ENCODE measurements at regions not wholly inside any gene's neighbourhood (a gene's known extent, or its start where the extent isn't known, plus 50 kb on each side); places are given as distances from the start of the nearest gene placed in this dataset.

GRCh38 chr6:40098774-40099173, 164.5 kb upstream of the MOCS1 start:
- no peaks in the 10 kb centered on the region for H3K27me3 Mint-ChIP-seq (ENCODE audit: low read depth)
- H3K27ac Mint-ChIP-seq = no peak overlapping the region
- intact Hi-C loops (cut with micrococcal nuclease) = no loop called here
- H3K9me3 Mint-ChIP-seq = no peaks in the 10 kb centered on the region
- H3K36me3 Mint-ChIP-seq (ENCODE audit: low read depth) = no peaks in the 10 kb centered on the region
- no peak for DNase-seq (ENCODE audit: low spot score)
- H3K4me1 Mint-ChIP-seq (ENCODE audit: low read depth) = no peaks in the 10 kb centered on the region
- H3K4me3 Mint-ChIP-seq (ENCODE audit: low read depth) = no peak overlapping the region

GRCh38 chr6:40097590-40097989, 163.3 kb upstream of the MOCS1 start:
- H3K4me1 Mint-ChIP-seq (ENCODE audit: low read depth) = no peaks in the 10 kb centered on the region
- intact Hi-C loops (cut with micrococcal nuclease) = no loop called here
- H3K9me3 Mint-ChIP-seq = no peaks in the 10 kb centered on the region
- no peaks in the 10 kb centered on the region for H3K36me3 Mint-ChIP-seq (ENCODE audit: low read depth)
- no peaks in the 10 kb centered on the region for H3K27me3 Mint-ChIP-seq (ENCODE audit: low read depth)
- DNase-seq (ENCODE audit: low spot score) = no peak
- H3K27ac Mint-ChIP-seq = no peak overlapping the region
- no peak overlapping the region for H3K4me3 Mint-ChIP-seq (ENCODE audit: low read depth)

GRCh38 chr6:40083141-40083920, 149.1 kb upstream of the MOCS1 start:
- no peaks in the 10 kb centered on the region for H3K27me3 Mint-ChIP-seq (ENCODE audit: low read depth)
- no peaks in the 10 kb centered on the region for H3K9me3 Mint-ChIP-seq
- intact Hi-C loops (cut with micrococcal nuclease) = no loop called here
- H3K4me3 Mint-ChIP-seq (ENCODE audit: low read depth) = no peak overlapping the region
- no peak for DNase-seq (ENCODE audit: low spot score)
- H3K4me1 Mint-ChIP-seq (ENCODE audit: low read depth) = no peaks in the 10 kb centered on the region
- no peak overlapping the region for H3K27ac Mint-ChIP-seq
- no peaks in the 10 kb centered on the region for H3K36me3 Mint-ChIP-seq (ENCODE audit: low read depth)

GRCh38 chr6:40082278-40083043, 148.2 kb upstream of the MOCS1 start:
- Mint-ChIP-seq H3K4me3 (ENCODE audit: low read depth) (no peak overlapping the region), H3K27ac (no peak overlapping the region), H3K4me1 (ENCODE audit: low read depth) (no peaks in the 10 kb centered on the region), H3K27me3 (ENCODE audit: low read depth) (no peaks in the 10 kb centered on the region), H3K36me3 (ENCODE audit: low read depth) (no peaks in the 10 kb centered on the region), H3K9me3 (no peaks in the 10 kb centered on the region)
- intact Hi-C loops (cut with micrococcal nuclease) = no loop called here
- no peak for DNase-seq (ENCODE audit: low spot score)

- Mint-ChIP-seq H3K9me3 (no peaks in the 10 kb centered on the region), H3K27me3 (ENCODE audit: low read depth) (no peaks in the 10 kb centered on the region), H3K4me3 (ENCODE audit: low read depth) (no peak overlapping the region), H3K36me3 (ENCODE audit: low read depth) (no peaks in the 10 kb centered on the region), H3K27ac (no peak overlapping the region), H3K4me1 (ENCODE audit: low read depth) (no peaks in the 10 kb centered on the region)
- DNase-seq (ENCODE audit: low spot score) = no peak
- intact Hi-C loops (cut with micrococcal nuclease) = no loop called here
Measured at GRCh38 chr6:40077736-40078135, 143.5 kb upstream of the MOCS1 start.

GRCh38 chr6:40077315-40077714, 143.1 kb upstream of the MOCS1 start:
- H3K36me3 Mint-ChIP-seq (ENCODE audit: low read depth) = no peaks in the 10 kb centered on the region
- no peaks in the 10 kb centered on the region for H3K9me3 Mint-ChIP-seq
- no peak for DNase-seq (ENCODE audit: low spot score)
- intact Hi-C loops (cut with micrococcal nuclease) = no loop called here
- no peak overlapping the region for H3K4me3 Mint-ChIP-seq (ENCODE audit: low read depth)
- H3K27me3 Mint-ChIP-seq (ENCODE audit: low read depth) = no peaks in the 10 kb centered on the region
- H3K4me1 Mint-ChIP-seq (ENCODE audit: low read depth) = no peaks in the 10 kb centered on the region
- H3K27ac Mint-ChIP-seq = no peak overlapping the region

- no peak for DNase-seq (ENCODE audit: low spot score)
- no peak overlapping the region for H3K27ac Mint-ChIP-seq
- H3K9me3 Mint-ChIP-seq = no peaks in the 10 kb centered on the region
- no peaks in the 10 kb centered on the region for H3K27me3 Mint-ChIP-seq (ENCODE audit: low read depth)
- no peak overlapping the region for H3K4me3 Mint-ChIP-seq (ENCODE audit: low read depth)
- intact Hi-C loops (cut with micrococcal nuclease) = no loop called here
- no peaks in the 10 kb centered on the region for H3K4me1 Mint-ChIP-seq (ENCODE audit: low read depth)
- H3K36me3 Mint-ChIP-seq (ENCODE audit: low read depth) = no peaks in the 10 kb centered on the region
Measured at GRCh38 chr6:40075056-40075590, 140.9 kb upstream of the MOCS1 start.

GRCh38 chr6:40074306-40075055, 140.2 kb upstream of the MOCS1 start:
- Mint-ChIP-seq H3K4me3 (ENCODE audit: low read depth) (no peak overlapping the region), H3K27ac (no peak overlapping the region), H3K36me3 (ENCODE audit: low read depth) (no peaks in the 10 kb centered on the region), H3K27me3 (ENCODE audit: low read depth) (no peaks in the 10 kb centered on the region), H3K4me1 (ENCODE audit: low read depth) (no peaks in the 10 kb centered on the region), H3K9me3 (no peaks in the 10 kb centered on the region)
- intact Hi-C loops (cut with micrococcal nuclease) = no loop called here
- no peak for DNase-seq (ENCODE audit: low spot score)

GRCh38 chr6:40066372-40066771, 132.1 kb upstream of the MOCS1 start:
- H3K4me3 Mint-ChIP-seq (ENCODE audit: low read depth) = no peak overlapping the region
- DNase-seq (ENCODE audit: low spot score) = no peak
- H3K9me3 Mint-ChIP-seq = peaks cover 10% of the 10 kb centered on the region
- no peaks in the 10 kb centered on the region for H3K27me3 Mint-ChIP-seq (ENCODE audit: low read depth)
- H3K4me1 Mint-ChIP-seq (ENCODE audit: low read depth) = no peaks in the 10 kb centered on the region
- no peaks in the 10 kb centered on the region for H3K36me3 Mint-ChIP-seq (ENCODE audit: low read depth)
- no peak overlapping the region for H3K27ac Mint-ChIP-seq
- intact Hi-C loops (cut with micrococcal nuclease) = no loop called here

GRCh38 chr6:40056865-40057264, 122.6 kb upstream of the MOCS1 start:
- Mint-ChIP-seq H3K27ac (no peak overlapping the region), H3K4me1 (ENCODE audit: low read depth) (no peaks in the 10 kb centered on the region), H3K36me3 (ENCODE audit: low read depth) (no peaks in the 10 kb centered on the region), H3K27me3 (ENCODE audit: low read depth) (no peaks in the 10 kb centered on the region), H3K9me3 (no peaks in the 10 kb centered on the region), H3K4me3 (ENCODE audit: low read depth) (no peak overlapping the region)
- DNase-seq (ENCODE audit: low spot score) = no peak
- intact Hi-C loops (cut with micrococcal nuclease) = no loop called here

GRCh38 chr6:40054602-40055001, 120.3 kb upstream of the MOCS1 start:
- Mint-ChIP-seq H3K27ac (no peak overlapping the region), H3K4me3 (ENCODE audit: low read depth) (no peak overlapping the region), H3K27me3 (ENCODE audit: low read depth) (no peaks in the 10 kb centered on the region), H3K9me3 (no peaks in the 10 kb centered on the region), H3K36me3 (ENCODE audit: low read depth) (no peaks in the 10 kb centered on the region), H3K4me1 (ENCODE audit: low read depth) (no peaks in the 10 kb centered on the region)
- DNase-seq (ENCODE audit: low spot score) = no peak
- intact Hi-C loops (cut with micrococcal nuclease) = no loop called here

- H3K4me1 Mint-ChIP-seq (ENCODE audit: low read depth) = no peaks in the 10 kb centered on the region
- no peak overlapping the region for H3K4me3 Mint-ChIP-seq (ENCODE audit: low read depth)
- intact Hi-C loops (cut with micrococcal nuclease) = no loop called here
- no peak overlapping the region for H3K27ac Mint-ChIP-seq
- DNase-seq (ENCODE audit: low spot score) = no peak
- H3K27me3 Mint-ChIP-seq (ENCODE audit: low read depth) = no peaks in the 10 kb centered on the region
- no peaks in the 10 kb centered on the region for H3K9me3 Mint-ChIP-seq
- no peaks in the 10 kb centered on the region for H3K36me3 Mint-ChIP-seq (ENCODE audit: low read depth)
Measured at GRCh38 chr6:40054186-40054585, 119.9 kb upstream of the MOCS1 start.

- no peaks in the 10 kb centered on the region for H3K27me3 Mint-ChIP-seq (ENCODE audit: low read depth)
- H3K9me3 Mint-ChIP-seq = no peaks in the 10 kb centered on the region
- H3K36me3 Mint-ChIP-seq (ENCODE audit: low read depth) = no peaks in the 10 kb centered on the region
- H3K4me3 Mint-ChIP-seq (ENCODE audit: low read depth) = no peak overlapping the region
- no peak overlapping the region for H3K27ac Mint-ChIP-seq
- no peaks in the 10 kb centered on the region for H3K4me1 Mint-ChIP-seq (ENCODE audit: low read depth)
- intact Hi-C loops (cut with micrococcal nuclease) = no loop called here
- no peak for DNase-seq (ENCODE audit: low spot score)
Measured at GRCh38 chr6:40049128-40049527, 114.9 kb upstream of the MOCS1 start.
